Esophagus muscularis mucosa (tissue), 4 donors: ENCODE measurements at regions not wholly inside any gene's neighbourhood (a gene's known extent, or its start where the extent isn't known, plus 50 kb on each side); places are given as distances from the start of the nearest gene placed in this dataset.

Source experiments
- DNase-seq: peaks from one replicate; pipeline ENCODE4 v3.0.0-alpha.2; 2017; ENCODE audit errors: extremely low spot score
- H3K27ac ChIP-seq, 4 donors: fragments of 200-600 bp; sonication (generic); replicated peaks in 1 of 4; 1 replicate in 3 of 4; 2 replicates in 1 of 4; pipeline ENCODE4 v1.5.1; 2016 to 2019; ENCODE audit warnings: mild to moderate bottlenecking in 1 of 4
- H3K27me3 ChIP-seq, 4 donors: fragments of 200-600 bp; sonication (generic); one replicate each; pipeline versions ENCODE4 v1.5.1 to v1.6.0; 2016 to 2019
- H3K36me3 ChIP-seq, 4 donors: fragments of 200-600 bp; sonication (generic); one replicate each; pipeline ENCODE4 v1.5.1; 2016 to 2019
- H3K4me1 ChIP-seq, 4 donors: fragments of 200-600 bp; sonication (generic); one replicate each; pipeline ENCODE4 v1.5.1; 2016 to 2019
- H3K4me3 ChIP-seq, 4 donors: fragments of 200-600 bp; sonication (generic); 1 replicate in 2 of 4; 2 replicates in 2 of 4; pipeline ENCODE4 v1.5.1; 2016 to 2019; ENCODE audit warnings: mild to moderate bottlenecking in 4 of 4, moderate library complexity in 1 of 4
- H3K9me3 ChIP-seq, 4 donors: fragments of 200-600 bp; sonication (generic); 1 replicate in 3 of 4; 2 replicates in 1 of 4; pipeline ENCODE4 v1.5.1; 2016 to 2019
- CTCF ChIP-seq, 3 experiments: fragments of 200-600 bp in 2 of 3; fragments of 450-650 bp in 1 of 3; sonication (generic) in 2 of 3; IDR thresholded peaks; one replicate each; pipeline ENCODE4 v1.5.1; 2017 to 2019; ENCODE audit warnings: antibody characterized with exemption in 3 of 3, mild to moderate bottlenecking in 2 of 3, moderate library complexity in 1 of 3
- EP300 ChIP-seq: sonication (generic); formaldehyde crosslinking; IDR thresholded peaks from one replicate; pipeline ENCODE4 v1.6.1; 2017; ENCODE audit warnings: antibody characterized with exemption
- POLR2A ChIP-seq: fragments of 450-650 bp; IDR thresholded peaks from one replicate; pipeline ENCODE4 v1.6.1; 2017; ENCODE audit warnings: antibody characterized with exemption, moderate library complexity, mild to moderate bottlenecking, low read depth
- POLR2AphosphoS5 ChIP-seq, 2 donors: sonication (generic); formaldehyde crosslinking; IDR thresholded peaks; one replicate each; pipeline ENCODE4 v1.6.1; 2017; ENCODE audit warnings: antibody characterized with exemption in 2 of 2
- WGBS: methylation state at CpG from one replicate; pipeline ENCODE4 v1.1.5; 2018; 5-methylcytosine and 5-hydroxymethylcytosine counted together
- intact Hi-C: fragments of 100-400 bp; cut with DNase I; formaldehyde crosslinking; loops from one replicate; pipeline ENCODE4 v1.15.1; 2023

GRCh38 chr9:73024601-73025034, 71.8 kb upstream of the ALDH1A1 start:
- H3K27ac ChIP-seq: no peak overlapping the region
- peaks cover 0 to 25% (median 20%) of the 10 kb centered on the region in 4 donors for H3K4me1 ChIP-seq
- intact Hi-C loops: loop anchor here (5.0 kb wide), 3 partner anchors 58 to 167 kb away; no protein-coding TSS in a partner anchor
- TF ChIP-seq POLR2AphosphoS5 (IDR thresholded peaks at IDR 0.05) (no peak), EP300 (no peak), CTCF (IDR thresholded peaks at IDR 0.05) (no peak), POLR2A (no peak)
- H3K27me3 ChIP-seq: no peaks in the 10 kb centered on the region
- no peaks in the 10 kb centered on the region for H3K36me3 ChIP-seq
- no peak for DNase-seq
- H3K9me3 ChIP-seq: no peaks in the 10 kb centered on the region
- H3K4me3 ChIP-seq: no peak overlapping the region
- 95% methylated on average over 6 of the region's 6 CpGs for WGBS

GRCh38 chr9:73023025-73023541, 70.2 kb upstream of the ALDH1A1 start:
- Histone ChIP-seq H3K36me3 (no peaks in the 10 kb centered on the region), H3K27ac (peak overlapping the region; percentile 54 to 76 (median 75)), H3K9me3 (peaks cover 0 to 4% (median 1%) of the 10 kb centered on the region in 4 donors), H3K4me1 (peaks cover 0 to 25% (median 20%) of the 10 kb centered on the region in 4 donors), H3K27me3 (no peaks in the 10 kb centered on the region), H3K4me3 (peak overlapping the region in 1 of 4 donors; percentile 14)
- DNase-seq: no peak
- intact Hi-C loops: loop anchor here (5.0 kb wide), 3 partner anchors 59 to 166 kb away; no protein-coding TSS in a partner anchor
- WGBS: 9% methylated on average over 7 of the region's 7 CpGs
- TF ChIP-seq CTCF (IDR thresholded peaks at IDR 0.05): peak; percentile 79 to 88 (median 80)
- TF ChIP-seq POLR2AphosphoS5 (IDR thresholded peaks at IDR 0.05): peak; percentile 29 to 56
- no peak for TF ChIP-seq EP300
- TF ChIP-seq POLR2A: no peak

GRCh38 chr9:73022353-73022752, 69.5 kb upstream of the ALDH1A1 start:
- intact Hi-C loops: loop anchor here (5.0 kb wide), 3 partner anchors 60 to 165 kb away; no protein-coding TSS in a partner anchor
- Histone ChIP-seq H3K9me3 (peaks cover 0 to 5% (median 2%) of the 10 kb centered on the region in 4 donors), H3K4me1 (peaks cover 0 to 25% (median 20%) of the 10 kb centered on the region in 4 donors), H3K4me3 (no peak overlapping the region), H3K27ac (peak overlapping the region in 3 of 4 donors; percentile 75 to 76 (median 75)), H3K36me3 (no peaks in the 10 kb centered on the region), H3K27me3 (no peaks in the 10 kb centered on the region)
- no peak for DNase-seq
- whole genome bisulfite sequencing: 53% methylated on average over 2 of the region's 2 CpGs
- no peak for TF ChIP-seq CTCF (IDR thresholded peaks at IDR 0.05)
- TF ChIP-seq POLR2A: no peak
- no peak for TF ChIP-seq POLR2AphosphoS5 (IDR thresholded peaks at IDR 0.05)
- TF ChIP-seq EP300: no peak

GRCh38 chr9:73020877-73021276, 68.0 kb upstream of the ALDH1A1 start:
- 72% methylated on average over 3 of the region's 3 CpGs for WGBS

More at GRCh38 chr9:73020877-73021276, 68.0 kb upstream of the ALDH1A1 start:
- no peak for DNase-seq
- Histone ChIP-seq H3K4me1 (peaks cover 0 to 25% (median 20%) of the 10 kb centered on the region in 4 donors), H3K27ac (no peak overlapping the region), H3K9me3 (peaks cover 0 to 5% (median 2%) of the 10 kb centered on the region in 4 donors), H3K4me3 (no peak overlapping the region), H3K27me3 (no peaks in the 10 kb centered on the region), H3K36me3 (no peaks in the 10 kb centered on the region)
- TF ChIP-seq POLR2AphosphoS5 (IDR thresholded peaks at IDR 0.05): no peak
- TF ChIP-seq CTCF (IDR thresholded peaks at IDR 0.05): no peak
- no peak for TF ChIP-seq EP300
- no peak for TF ChIP-seq POLR2A
- intact Hi-C loops: loop anchor here (5.0 kb wide), 3 partner anchors 61 to 164 kb away; no protein-coding TSS in a partner anchor
